Erythroblast (primary cell): ENCODE measurements at regions not wholly inside any gene's neighbourhood (a gene's known extent, or its start where the extent isn't known, plus 50 kb on each side); places are given as distances from the start of the nearest gene placed in this dataset.

Source experiments
- GATA1 ChIP-seq: IDR thresholded peaks from 2 replicates; pipeline ENCODE4 v1.6.1; 2011; ENCODE audit warnings: low read depth, mild to moderate bottlenecking, control low read depth, low read length, moderate library complexity
- POLR2A ChIP-seq: IDR thresholded peaks from 2 replicates; pipeline ENCODE4 v1.6.1; 2011; ENCODE audit warnings: mild to moderate bottlenecking, low read length

DNA sequence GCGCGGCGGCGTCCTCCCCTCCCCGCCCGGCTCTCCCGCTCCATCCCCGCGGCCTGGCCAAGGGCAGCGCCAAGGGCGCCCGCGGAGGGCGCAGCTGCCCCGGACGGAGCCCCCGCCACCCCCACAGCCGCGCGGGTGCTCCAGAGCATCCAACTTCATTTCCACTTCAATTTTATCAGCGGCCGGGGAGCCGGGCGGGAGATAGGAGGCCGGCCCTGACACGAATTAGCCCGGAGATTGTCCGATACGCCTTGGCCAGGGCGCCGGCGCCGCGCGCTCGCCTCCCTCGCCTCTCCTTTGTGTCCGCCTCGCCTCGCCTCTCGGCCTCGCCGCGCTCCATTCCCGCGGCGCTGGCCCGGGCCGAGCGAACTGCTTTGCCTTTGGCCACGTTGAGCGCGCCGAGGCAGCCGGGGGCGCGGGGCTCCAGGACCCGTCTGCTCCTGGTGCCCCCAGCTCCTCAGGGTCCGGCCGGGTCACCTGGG, 129.1 kb upstream of the LHX1 start:
- no peak for TF ChIP-seq POLR2A
- TF ChIP-seq GATA1 = no peak
